NCI-H128 (cell line): ENCODE measurements at regions not wholly inside any gene's neighbourhood (a gene's known extent, or its start where the extent isn't known, plus 50 kb on each side); places are given as distances from the start of the nearest gene placed in this dataset.

Experiments used
- DNase-seq: peaks from one replicate; lab custom pipeline; 2025; ENCODE audit not compliant: unreplicated experiment; lab: John Stamatoyannopoulos, UW

DNA sequence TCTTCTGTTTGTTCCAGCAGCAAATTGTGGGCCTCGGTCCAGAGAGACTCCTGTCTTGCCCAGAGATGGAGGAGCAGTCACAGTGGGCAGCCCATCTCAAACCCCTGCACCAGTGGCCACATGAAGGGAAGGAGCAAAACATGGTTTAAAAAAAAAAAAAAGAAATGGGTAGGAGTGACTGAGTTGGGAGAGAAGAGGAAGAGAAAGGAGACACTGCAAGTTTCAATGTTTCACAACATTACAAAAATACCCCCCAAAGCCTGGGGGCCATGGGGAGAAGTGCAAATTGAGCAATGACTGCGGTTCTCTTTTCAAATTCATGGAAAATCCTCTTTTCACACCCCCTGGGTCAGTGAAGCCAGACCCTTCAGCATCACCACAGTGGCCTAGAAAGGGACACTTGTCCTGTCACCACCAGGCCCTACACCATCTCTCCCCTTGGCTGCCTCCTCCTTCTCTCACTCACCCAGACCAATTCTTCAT is 117.1 kb downstream of the ZFP36L2 start:
- DNase-seq = no peak

DNA sequence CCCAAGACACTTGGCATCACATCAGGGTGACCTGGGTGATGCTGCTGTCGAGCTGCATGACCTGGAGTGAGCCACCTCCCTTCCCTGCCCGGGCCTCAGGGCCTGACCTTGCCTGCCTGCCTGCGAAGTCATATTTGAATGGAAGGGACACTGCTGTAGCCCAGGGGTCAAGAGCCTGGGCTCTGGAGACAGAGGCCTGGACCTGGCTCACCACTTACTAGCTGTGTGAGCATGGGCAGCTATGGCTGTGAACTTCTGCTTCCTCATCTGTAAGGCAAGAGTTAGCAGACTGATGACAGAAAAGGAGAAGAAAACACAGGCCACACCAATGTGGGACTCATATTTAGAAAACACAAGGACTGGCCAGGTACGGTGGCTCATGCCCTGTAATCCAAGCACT is 118.7 kb downstream of the ZFP36L2 start:
- DNase-seq = no peak

DNA sequence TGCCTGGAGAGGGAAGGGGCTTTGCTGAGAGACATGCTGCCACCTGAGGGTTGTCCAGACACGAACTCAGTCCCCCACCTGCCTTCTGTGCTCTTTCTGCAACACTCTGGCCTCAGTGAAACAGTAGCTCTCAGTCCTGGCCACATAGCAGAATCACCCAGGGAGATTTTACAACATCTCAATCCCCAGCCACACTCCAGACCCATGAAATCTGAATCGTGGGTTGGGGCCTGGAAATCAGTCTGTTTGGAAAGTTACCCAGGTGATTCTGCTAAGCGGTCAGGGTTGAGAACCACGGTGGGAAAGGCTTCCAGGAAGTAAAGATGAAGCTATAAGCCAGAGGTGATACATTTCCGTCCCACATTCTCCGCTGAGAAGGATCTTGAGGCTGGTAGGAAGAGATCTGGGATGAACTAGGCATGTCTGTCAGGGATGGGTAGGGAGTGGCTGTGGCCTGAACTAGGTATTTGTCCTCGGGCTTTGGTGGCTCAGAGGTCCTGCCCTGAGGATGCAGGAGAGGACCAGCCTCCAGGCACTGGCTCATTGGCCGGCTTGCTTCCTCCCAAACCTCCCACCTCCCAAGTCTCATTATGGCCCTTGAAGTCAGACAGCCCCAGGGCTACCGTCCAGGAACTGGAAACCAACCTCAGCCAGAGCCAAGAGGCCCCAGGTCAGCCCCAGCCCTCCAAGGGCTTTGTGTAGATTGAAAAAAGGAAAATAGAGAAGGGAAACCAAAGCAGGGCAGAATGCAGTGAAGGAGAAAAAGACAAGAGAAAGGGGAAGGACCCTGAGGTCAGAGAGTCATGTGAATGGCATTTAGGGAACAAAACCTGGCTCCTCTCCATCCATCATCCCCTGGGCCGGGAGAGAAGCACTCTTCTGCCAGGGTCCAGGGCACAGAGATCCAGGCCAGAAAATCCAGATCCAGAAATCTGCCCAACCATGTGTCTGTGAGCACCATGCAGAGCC is 119.6 kb downstream of the ZFP36L2 start:
- DNase-seq = no peak

DNA sequence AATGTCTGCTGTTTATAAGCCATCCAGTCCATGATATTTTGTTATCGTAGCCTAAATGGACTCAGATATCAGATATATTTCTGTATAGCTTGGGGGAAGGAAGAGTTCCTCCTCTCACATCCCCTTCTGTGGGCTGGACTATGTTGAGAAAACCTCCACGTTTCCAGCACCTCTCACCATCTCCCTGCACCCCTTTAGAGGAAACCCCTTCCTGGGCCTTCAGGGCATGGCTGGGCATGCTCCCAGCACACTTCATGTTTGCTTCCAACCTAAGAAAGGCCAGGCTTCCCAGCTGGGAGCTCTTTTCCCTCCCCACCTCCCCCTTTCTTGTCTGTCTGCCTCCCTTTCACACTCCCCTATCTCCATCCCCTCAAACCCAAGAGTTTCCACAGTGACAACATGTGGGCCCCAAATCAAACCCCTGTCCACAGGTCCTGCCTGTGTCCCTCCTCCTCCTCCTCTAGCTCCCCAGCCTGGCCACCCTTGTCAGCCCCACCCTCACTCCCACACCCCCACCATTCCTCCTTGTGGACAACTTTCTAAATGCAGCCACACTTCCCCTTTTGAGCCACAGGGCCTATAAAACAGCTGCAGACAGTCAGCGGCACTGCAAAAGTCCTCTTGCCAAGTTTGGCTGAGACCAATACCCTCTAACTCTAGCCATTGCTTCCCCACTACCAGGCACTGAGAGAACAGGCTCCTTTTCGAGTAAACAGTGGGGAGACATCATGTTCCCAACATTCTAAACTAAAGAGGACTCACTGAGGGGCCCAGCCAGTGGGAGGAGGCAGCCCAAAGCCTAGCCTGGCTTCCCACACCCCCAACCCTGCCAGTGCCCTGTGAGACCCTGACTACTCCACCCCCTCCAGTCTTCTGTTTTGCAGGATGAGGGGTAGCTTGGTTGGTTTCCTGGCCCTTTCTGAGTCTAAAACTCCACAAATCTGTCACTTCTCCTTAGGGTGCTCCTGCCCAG is 120.5 kb downstream of the ZFP36L2 start:
- no peak for DNase-seq

DNA sequence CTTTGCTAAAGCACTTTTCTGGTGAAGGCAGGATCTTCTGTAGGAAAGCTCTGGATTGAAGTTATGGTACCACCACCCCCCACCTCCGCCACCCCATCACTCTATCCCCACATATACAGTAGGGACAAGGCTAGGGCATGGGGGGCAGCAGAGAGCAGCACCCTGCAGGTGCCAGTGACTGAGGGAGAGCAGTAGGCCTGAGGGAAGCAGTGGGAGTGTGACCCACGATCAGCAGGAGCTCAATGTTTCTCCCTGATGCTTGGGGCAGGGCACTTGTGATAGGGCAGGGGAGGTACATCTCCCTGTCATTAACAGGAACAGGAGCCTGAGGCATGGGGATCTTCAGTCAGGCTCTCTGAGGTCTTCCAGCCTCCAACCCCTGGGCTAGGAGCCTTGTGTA is 121.6 kb downstream of the ZFP36L2 start:
- DNase-seq = no peak

DNA sequence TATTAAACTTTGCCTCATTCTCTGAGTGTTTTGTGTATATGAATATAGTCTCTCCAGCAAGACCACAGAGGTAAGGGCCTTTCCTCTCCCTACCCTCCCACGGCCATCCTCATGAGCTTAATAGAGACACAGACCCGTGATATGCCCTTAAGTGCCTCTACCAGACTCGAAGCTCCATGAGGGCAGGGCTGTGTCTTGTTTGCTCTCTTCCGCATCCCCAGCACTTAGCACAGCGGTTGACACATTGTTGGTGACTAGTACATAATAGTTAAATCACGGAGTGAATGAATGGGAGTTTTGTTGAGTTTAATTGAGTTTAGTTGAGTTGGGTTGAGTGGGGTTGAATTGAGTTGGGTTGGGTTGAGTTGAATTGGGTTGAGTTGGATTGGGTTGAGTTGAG is 122.3 kb downstream of the ZFP36L2 start:
- DNase-seq = no peak

DNA sequence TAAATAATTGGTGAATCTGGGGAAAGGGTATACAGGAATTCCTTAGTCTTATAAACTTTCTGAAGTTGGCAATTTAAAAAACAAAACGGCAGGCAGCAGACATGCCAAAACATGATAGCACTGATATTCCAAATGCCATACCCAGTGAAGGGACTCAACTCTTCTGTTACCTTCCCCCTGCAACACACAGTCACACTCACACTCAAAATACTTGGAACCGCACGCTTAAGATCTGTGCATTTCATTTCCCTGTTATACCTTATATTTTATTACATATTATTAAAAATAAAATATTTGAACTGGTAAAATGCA is 123.4 kb downstream of the ZFP36L2 start:
- DNase-seq = no peak

DNA sequence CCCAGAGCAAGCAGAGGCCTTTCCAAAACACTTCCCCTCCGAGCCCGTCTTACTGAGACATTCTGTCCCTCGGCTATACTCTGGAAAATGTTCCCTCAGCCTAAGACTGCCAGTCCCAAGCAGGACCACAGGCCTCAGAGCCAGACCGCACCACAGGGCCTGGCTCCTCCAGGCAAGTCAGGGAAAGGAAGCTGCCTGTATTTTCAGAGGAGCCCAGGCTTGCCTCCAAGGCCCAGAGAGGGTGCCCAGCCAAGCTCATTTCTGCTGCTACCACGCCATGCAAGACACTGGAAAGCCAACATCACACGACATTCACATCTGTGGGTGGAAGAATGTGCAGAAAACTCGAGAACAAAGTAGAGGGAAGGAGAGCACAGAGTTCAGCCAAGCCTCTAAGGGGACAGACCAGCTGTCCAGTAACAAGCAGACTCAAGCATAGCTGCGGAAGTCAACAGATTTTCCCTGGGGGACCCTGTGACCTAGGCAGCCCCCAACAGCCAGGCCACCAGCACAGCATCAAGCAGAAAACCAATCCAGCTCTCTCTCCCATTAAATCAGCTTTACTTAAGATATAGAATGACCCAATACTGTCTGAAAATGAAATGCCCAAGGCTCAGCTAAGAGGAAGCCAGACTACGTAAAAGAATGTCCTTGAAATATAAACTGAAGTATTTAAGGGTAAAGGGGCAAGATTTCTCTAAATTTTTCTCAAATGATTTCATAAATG is 123.9 kb downstream of the ZFP36L2 start:
- no peak for DNase-seq

DNA sequence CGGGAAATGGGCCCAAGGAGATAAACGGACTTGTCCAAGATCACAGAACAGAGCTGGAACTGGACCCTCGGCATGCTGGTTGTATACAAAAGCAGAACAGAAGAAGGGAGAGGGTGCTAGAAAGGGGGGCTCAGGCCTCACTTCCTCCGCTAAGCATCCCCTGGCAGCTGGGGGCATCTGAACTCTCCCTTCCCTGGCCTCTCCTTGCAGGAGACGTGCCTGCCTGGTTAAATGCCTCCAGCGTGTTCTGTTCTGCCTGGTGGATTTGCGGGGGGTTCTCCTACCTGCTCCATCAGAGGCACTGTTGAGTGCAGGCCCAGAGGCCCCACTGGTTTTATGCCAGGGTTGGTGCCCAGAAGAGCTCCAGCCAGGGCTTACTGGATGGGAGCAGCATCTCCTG is 124.7 kb downstream of the ZFP36L2 start:
- DNase-seq = no peak

DNA sequence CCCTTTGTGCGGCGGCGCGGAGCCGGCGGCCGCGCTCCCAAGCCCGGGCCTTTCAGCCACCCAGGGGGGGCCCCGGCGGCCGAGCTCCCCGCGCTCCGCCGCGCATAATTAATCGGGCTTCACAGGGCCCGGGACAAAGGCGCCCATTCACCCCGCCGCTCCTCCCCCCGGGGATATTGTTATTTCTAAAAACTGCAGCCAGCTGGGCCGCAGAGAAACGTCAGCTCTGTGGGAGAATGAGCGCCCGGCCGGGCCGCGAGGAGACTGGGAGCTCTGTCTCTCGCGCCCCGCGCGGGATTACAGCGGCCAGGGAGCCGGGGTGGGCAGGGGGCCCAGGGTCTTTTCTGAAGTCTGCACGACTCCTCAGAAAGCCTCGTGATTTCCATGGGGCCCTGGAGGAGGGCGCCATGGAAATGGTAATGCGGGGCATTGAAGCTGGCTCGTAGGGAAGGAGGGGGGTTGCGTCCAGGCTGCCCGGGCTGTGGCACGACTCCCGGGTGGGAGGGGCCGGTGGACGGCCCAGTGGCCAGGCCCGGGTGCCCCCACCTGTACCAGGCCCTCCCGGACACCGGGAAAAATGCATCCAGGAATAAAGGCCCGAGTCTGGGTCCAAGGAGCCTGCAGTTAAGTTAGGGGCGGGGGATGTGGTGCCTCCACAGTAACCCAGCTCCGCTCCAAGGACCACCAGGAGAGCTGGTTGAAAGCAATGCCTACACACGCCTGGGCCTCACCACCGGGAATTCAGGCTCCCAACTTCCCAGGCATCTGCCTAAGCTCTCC is 125.3 kb downstream of the ZFP36L2 start:
- DNase-seq = no peak

DNA sequence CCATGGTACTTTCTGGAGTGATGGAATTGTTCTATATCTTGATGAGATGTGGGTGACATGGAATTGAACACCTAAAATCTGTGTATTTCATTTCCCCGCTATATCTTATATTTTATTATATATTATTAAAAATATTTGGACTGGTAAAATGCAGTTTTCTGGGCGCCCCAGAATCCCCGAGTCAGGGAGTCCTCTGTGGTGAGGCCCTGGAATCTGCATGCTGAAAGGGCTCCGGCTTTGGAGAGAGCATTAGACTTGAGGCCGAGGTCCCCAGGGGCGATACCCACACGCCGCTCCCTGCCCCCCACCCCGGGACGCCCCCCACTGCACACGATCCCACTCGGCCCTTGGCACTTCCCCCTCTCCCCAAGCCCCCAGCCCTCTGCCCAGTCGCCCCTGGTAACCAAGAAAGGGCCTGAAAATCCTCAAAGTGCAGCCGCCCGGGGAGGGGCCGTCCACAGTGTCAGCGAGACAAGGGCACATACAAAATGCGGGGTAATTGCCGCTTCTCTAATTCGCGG is 126.0 kb downstream of the ZFP36L2 start:
- no peak for DNase-seq

DNA sequence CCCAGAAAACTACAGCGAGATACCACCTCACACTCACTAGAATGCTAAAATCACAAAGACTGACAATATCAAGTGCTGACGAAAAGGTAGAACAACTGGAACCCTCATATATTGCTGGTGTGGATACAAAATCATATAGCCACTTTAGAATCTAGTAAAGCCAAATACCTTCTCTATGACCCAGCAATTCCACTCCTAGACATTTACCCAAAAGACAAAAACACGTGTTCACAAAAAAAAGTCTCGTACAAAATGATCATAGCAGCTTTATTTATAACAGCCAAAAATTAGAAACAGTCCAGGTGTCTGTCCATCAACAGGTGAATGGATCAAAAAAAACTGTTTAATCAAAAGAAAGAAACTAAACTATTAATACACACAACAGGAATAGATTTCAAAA is 126.6 kb downstream of the ZFP36L2 start:
- no peak for DNase-seq

DNA sequence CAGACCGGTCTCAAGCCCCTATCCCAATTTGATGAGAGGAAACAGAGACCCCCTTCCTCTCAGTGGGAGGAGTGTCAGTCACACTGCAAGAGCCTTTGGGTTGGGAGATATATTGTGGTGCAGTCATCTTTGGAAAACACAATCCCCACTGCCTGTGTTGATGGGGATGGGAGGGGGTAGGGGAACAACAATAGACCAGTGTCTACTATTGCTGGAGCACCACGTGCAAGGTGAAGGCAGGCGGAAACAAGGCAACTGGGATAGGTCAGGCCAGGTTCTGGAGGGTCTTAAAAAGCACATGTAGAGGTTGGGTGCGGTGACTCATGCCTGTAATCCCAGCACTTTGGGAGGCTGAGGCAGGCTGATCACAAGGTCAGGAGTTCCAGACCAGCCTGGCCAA is 127.9 kb downstream of the ZFP36L2 start:
- no peak for DNase-seq

DNA sequence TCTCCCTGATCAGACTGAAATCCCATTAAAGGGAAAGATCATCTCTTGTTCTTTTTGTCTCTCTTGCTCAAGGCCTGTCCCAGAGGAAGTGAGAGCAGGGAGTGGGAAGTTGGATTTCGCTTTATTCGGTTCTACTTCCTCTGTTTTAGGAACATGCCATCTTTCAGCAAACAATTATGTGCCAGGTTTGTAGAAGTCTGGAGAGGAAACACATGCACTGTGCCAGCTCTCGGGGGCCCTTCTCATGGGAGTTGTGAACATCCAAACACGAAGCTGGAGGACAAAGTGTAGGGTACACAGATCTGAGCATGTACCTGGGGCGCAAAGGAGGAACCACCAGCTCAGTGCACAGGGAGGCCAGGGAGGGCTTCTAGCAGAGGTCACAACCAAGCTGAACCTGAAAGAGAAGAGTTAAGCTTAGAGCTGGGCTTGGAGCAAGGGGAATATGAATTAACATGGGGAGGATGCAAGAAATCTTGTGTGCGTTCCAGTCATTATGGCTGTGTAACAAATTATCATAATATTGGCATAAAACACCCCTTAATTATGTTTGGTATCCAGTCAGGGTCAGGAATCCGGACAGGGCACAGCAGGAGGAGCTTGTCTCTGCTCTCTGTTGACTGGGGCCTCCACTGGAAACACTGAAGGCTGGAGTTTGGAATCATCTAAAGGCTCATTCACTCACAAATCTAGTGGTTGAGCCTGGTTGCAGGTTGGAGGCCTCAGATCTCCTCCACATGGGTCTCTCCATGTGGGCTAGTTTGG is 128.6 kb downstream of the ZFP36L2 start:
- DNase-seq = no peak

DNA sequence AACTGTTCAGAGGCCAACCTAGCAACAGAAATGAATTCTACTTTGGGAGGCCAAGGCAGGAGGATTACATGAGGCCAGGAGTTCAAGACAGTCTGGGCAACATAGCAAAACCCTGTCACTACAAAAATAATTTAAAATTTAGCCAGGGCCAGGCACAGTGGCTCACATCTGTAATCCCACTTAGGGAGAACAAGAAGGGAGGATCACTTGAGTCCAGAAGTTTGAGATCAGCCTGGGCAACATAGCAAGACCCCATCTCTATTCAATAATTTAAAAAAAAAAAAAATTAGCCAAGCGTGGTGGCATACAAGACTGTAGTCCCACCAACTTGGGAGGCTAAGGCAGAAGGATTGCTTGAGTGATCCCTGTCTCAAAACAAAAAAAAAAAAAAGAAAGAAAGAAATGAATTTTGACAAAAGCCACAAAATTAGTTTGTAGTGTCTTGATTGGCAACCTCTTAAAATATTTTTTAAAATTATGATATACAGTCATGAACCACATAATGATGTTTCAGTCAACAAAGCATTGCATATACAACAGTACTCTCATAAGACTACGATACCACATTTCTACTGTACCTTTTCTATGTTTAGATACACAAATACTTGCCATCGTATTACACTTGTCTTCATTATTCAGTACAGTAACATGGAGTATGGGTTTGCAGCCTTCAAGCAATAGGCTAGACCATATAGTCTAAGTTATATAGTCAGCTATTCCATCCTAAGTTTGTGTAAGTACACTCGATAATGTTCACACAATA is 130.7 kb downstream of the ZFP36L2 start:
- DNase-seq = no peak

DNA sequence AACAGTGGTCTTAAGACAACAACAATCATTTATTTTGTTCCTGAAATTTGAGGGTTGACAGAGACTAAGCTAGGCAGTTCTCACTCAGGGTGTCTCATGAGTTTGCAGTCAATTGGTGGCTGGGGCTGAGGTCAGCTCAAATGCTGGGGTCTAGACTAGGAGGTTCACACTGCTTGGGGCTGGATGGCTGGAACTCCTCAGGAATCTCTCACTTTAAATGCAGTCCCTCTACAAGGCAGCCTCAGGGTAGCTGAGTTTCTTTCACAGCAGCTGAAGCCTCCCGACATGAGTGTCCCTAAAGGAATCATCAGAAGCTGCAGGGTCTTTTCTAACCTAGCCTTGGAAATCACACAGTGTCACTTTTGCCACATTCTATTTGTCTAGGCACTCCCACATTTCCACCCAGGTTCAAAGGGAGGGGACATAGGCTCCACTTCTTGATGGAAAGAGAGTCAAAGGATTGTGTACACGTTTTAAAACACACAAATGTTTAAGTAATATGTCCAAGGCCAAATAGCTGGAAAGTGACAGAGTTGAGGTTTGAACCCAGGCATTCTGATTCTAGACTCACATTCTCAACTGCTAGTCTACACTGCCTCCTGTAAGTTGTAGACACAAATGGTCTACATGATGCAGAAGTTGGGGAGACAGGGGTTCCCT is 133.8 kb downstream of the ZFP36L2 start:
- DNase-seq = no peak

DNA sequence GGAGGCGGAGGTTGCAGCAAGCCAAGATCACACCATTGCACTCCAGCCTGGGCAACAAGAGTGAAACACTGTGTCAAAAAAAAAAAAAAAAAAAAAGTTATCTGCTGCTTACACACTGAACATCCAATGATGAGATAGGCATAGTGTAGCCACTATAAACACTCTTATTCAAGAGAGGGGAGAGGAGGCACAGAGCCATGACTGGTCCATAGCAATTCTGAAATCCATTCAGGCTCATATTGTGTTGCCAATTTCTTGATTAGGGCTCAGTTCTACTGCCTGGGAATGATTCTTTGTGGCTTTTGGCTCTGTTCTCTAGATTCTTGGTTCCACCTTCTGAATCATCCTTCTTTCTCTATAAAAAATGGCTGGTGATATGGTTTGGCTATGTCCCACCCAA is 136.1 kb downstream of the ZFP36L2 start:
- no peak for DNase-seq
